Mammary epithelial cell (primary cell): ENCODE measurements at regions not wholly inside any gene's neighbourhood (a gene's known extent, or its start where the extent isn't known, plus 50 kb on each side); places are given as distances from the start of the nearest gene placed in this dataset.

Experiments used
- CTCF ChIP-seq, 2 donors: IDR thresholded peaks in 1 of 2; conservative IDR thresholded peaks in 1 of 2; 2 replicates each; pipeline ENCODE4 v1.5.1; 2011 to 2012; ENCODE audit warnings: inconsistent platforms in 2 of 2, low read length in 2 of 2, mild to moderate bottlenecking in 2 of 2, control low read depth in 1 of 2, low read depth in 1 of 2; ENCODE audit not compliant: insufficient read depth in 1 of 2; ENCODE audit errors: extremely low read depth in 1 of 2
- EZH2 ChIP-seq: IDR thresholded peaks from 2 replicates; pipeline ENCODE4 v1.6.1; 2012; ENCODE audit warnings: low read length, inconsistent platforms, borderline replicate concordance

- TF ChIP-seq CTCF (conservative IDR thresholded peaks at IDR 0.05 in 1 of 2, IDR thresholded peaks at IDR 0.05 in 1 of 2; ENCODE audit: extremely low read depth in 1 of 2, insufficient read depth in 1 of 2, low read depth in 1 of 2, low read length in 2 of 2) (no peak), EZH2 (no peak)
Observed at GRCh38 chr14:104422837-104423681, 156.5 kb upstream of the C14orf180 start.
